ENCODE measurements at regions not wholly inside any gene's neighbourhood (a gene's known extent, or its start where the extent isn't known, plus 50 kb on each side); places are given as distances from the start of the nearest gene placed in this dataset.

GRCh38 chr4:187485676-187486075, 509.9 kb upstream of the ZFP42 start:
- DNase-seq (ENCODE audit: low read depth) = no peak
- H3K4me3 ChIP-seq (ENCODE audit: low read depth, low read length) = no peak overlapping the region
- TF ChIP-seq CTCF (conservative IDR thresholded peaks at IDR 0.05; ENCODE audit: low read depth, low read length) = no peak

DNA sequence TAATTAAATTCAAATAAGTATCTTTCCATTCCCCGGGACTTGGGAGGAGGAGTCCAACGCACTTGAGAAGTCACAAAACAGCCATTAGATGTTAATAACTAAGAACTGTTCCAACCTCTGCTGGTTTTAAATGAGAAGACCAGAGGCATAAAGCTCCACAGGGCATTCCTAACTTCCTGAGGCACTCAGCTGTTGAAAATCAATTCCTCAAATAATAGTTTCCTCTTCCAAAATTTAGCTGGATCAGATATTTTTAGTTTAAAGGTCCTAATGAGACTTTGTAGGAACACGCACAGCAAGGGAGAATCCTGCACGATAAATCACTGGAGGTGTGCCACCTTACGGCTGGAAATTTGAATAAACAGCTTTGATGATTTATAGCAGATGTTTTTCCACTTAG, 504.3 kb upstream of the ZFP42 start:
- TF ChIP-seq CTCF (conservative IDR thresholded peaks at IDR 0.05; ENCODE audit: low read depth, low read length) = no peak
- DNase-seq (ENCODE audit: low read depth) = no peak
- no peak overlapping the region for H3K4me3 ChIP-seq (ENCODE audit: low read depth, low read length)

DNA sequence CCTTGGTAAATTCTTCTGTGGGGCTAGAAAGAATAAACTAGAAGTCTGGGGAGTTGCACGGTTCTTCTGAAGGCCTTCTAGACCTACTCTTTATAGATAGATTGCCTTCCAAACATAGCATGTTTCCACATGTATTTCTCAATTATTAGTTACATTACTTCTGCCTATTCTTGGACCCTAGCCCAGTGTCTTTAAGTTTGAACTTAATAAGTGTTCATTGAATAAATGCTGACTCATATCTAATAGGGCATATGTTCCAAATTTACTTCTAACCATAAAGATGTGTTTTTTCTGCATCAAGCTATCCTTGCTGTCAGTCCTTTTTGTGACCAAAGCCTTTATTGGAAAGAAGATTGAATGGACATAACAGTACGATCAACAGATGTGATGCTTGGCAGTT, 503.6 kb upstream of the ZFP42 start:
- no peak for DNase-seq (ENCODE audit: low read depth)
- no peak for TF ChIP-seq CTCF (conservative IDR thresholded peaks at IDR 0.05; ENCODE audit: low read depth, low read length)
- no peak overlapping the region for H3K4me3 ChIP-seq (ENCODE audit: low read depth, low read length)

GRCh38 chr4:187493661-187494060, 501.9 kb upstream of the ZFP42 start:
- no peak overlapping the region for H3K4me3 ChIP-seq (ENCODE audit: low read depth, low read length)
- DNase-seq (ENCODE audit: low read depth) = no peak
- no peak for TF ChIP-seq CTCF (conservative IDR thresholded peaks at IDR 0.05; ENCODE audit: low read depth, low read length)

- no peak for TF ChIP-seq CTCF (conservative IDR thresholded peaks at IDR 0.05; ENCODE audit: low read depth, low read length)
- no peak for DNase-seq (ENCODE audit: low read depth)
- no peak overlapping the region for H3K4me3 ChIP-seq (ENCODE audit: low read depth, low read length)
These were observed 495.6 kb upstream of the ZFP42 start for GRCh38 chr4:187499956-187500355.

- no peak for TF ChIP-seq CTCF (conservative IDR thresholded peaks at IDR 0.05; ENCODE audit: low read depth, low read length)
- no peak for DNase-seq (ENCODE audit: low read depth)
- no peak overlapping the region for H3K4me3 ChIP-seq (ENCODE audit: low read depth, low read length)
These were observed 494.8 kb upstream of the ZFP42 start for GRCh38 chr4:187500796-187501195.

DNA sequence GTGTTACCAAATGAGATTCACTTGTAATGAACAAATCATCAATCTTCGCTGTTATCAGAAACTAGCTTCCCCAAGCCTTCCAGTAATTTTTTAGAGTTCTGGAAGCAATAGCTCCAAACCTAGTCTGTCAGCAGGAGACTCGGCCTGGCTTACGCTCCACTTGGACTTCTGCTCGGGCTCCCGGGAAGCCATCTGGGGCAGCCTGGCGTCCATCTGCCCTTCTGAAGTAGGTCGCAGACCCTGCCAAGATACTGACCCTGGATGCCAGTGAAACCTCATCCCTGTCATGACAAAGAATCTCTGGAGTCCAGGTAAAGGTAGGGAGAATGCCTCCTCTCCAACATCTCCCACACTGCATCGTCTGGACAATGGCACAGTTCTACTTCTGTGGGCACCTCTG, 493.8 kb upstream of the ZFP42 start:
- no peak for DNase-seq (ENCODE audit: low read depth)
- no peak overlapping the region for H3K4me3 ChIP-seq (ENCODE audit: low read depth, low read length)
- TF ChIP-seq CTCF (conservative IDR thresholded peaks at IDR 0.05; ENCODE audit: low read depth, low read length) = no peak
